ENCODE measurements at regions not wholly inside any gene's neighbourhood (a gene's known extent, or its start where the extent isn't known, plus 50 kb on each side); places are given as distances from the start of the nearest gene placed in this dataset.

GRCh38 chr11:111046291-111046690 is 199.2 kb upstream of the POU2AF2 start:
- no peak for TF ChIP-seq CTCF (IDR thresholded peaks at IDR 0.05)
- TF ChIP-seq POLR2A (IDR thresholded peaks at IDR 0.05) = no peak
